Spleen (tissue), 11 donors: ENCODE measurements at regions not wholly inside any gene's neighbourhood (a gene's known extent, or its start where the extent isn't known, plus 50 kb on each side); places are given as distances from the start of the nearest gene placed in this dataset.

ENCODE experiments used
- DNase-seq: peaks from one replicate; pipeline ENCODE4 v3.0.0-alpha.2; 2020
- H3K27ac ChIP-seq, 8 donors: fragments of 200-600 bp; sonication (generic) in 7 of 8; 1 replicate in 4 of 8; 2 replicates in 4 of 8; pipeline versions ENCODE4 v1.5.0 to v1.8.0; 2016 to 2021; ENCODE audit warnings: inconsistent platforms in 4 of 8, mild to moderate bottlenecking in 4 of 8, moderate library complexity in 1 of 8
- H3K27me3 ChIP-seq, 7 donors: fragments of 200-600 bp; sonication (generic) in 6 of 7; replicated peaks in 1 of 7; 1 replicate in 4 of 7; 2 replicates in 3 of 7; pipeline versions ENCODE4 v1.5.0 to v1.8.0; 2016 to 2021; ENCODE audit warnings: inconsistent platforms in 3 of 7, mild to moderate bottlenecking in 1 of 7
- H3K36me3 ChIP-seq, 6 donors: fragments of 200-600 bp; sonication (generic) in 5 of 6; 1 replicate in 4 of 6; 2 replicates in 2 of 6; pipeline versions ENCODE4 v1.5.0 to v1.8.0; 2016 to 2021; ENCODE audit warnings: inconsistent platforms in 2 of 6
- H3K4me1 ChIP-seq, 6 donors: fragments of 200-600 bp; sonication (generic) in 5 of 6; 1 replicate in 3 of 6; 2 replicates in 3 of 6; pipeline versions ENCODE4 v1.5.0 to v1.8.0; 2016 to 2021; ENCODE audit warnings: inconsistent platforms in 3 of 6
- H3K4me3 ChIP-seq, 8 donors: fragments of 200-600 bp; sonication (generic) in 7 of 8; 1 replicate in 4 of 8; 2 replicates in 4 of 8; pipeline versions ENCODE4 v1.5.0 to v1.8.0; 2016 to 2021; ENCODE audit warnings: inconsistent platforms in 4 of 8, mild to moderate bottlenecking in 4 of 8, moderate library complexity in 2 of 8
- H3K9me3 ChIP-seq, 8 donors: fragments of 200-600 bp; sonication (generic) in 7 of 8; 1 replicate in 4 of 8; 2 replicates in 4 of 8; pipeline versions ENCODE4 v1.5.0 to v1.8.0; 2016 to 2021; ENCODE audit warnings: inconsistent platforms in 4 of 8
- CTCF ChIP-seq, 11 experiments: fragments of 200-600 bp in 7 of 11; fragments of 450-650 bp in 4 of 11; sonication (generic) in 4 of 11; IDR thresholded peaks in 8 of 11; conservative IDR thresholded peaks in 3 of 11; 1 replicate in 7 of 11; 2 replicates in 4 of 11; pipeline versions ENCODE4 v1.4.0 to v1.8.0; 2016 to 2021; ENCODE audit warnings: antibody characterized with exemption in 11 of 11, inconsistent platforms in 4 of 11, mild to moderate bottlenecking in 1 of 11
- POLR2A ChIP-seq, 3 donors: fragments of 450-650 bp; IDR thresholded peaks; one replicate each; pipeline ENCODE4 v1.5.1; 2017; ENCODE audit warnings: antibody characterized with exemption in 3 of 3, mild to moderate bottlenecking in 1 of 3
- POLR2AphosphoS5 ChIP-seq, 3 donors: sonication (generic); formaldehyde crosslinking; IDR thresholded peaks; one replicate each; pipeline ENCODE4 v1.5.1; 2017; ENCODE audit warnings: antibody characterized with exemption in 3 of 3
- WGBS, 5 donors: extraction: QIAGEN DNeasy Blood & Tissue Kit in 3 of 5; methylation state at CpG; one replicate each; pipeline versions ENCODE4 v1.1.5 to v1.1.7; 2013 to 2018; 5-methylcytosine and 5-hydroxymethylcytosine counted together
- intact Hi-C: fragments of 100-400 bp; cut with DNase I; formaldehyde crosslinking; loops from one replicate; pipeline ENCODE4 v1.15.0; 2023; ENCODE audit warnings: low total_unique reads
- donor health status: healthy with polysubstance abuse.
- donor health status: DM: no; HTN: no; CAD: no; lungs with moderate emphysema.
- donor health status: DM: no; HTN: no; CAD: no.
- donor health status: Bipolar disorder and iron deficiency.
- donor health status: healthy.
- donor health status: DM: no; HTN: no; CAD: no.
- donor health status: DM: yes; HTN: yes; CAD: no.

GRCh38 chr2:129724021-129724757 lies 255.3 kb upstream of the RAB6C start:
- TF ChIP-seq POLR2A (IDR thresholded peaks at IDR 0.05), result no peak
- no peak for TF ChIP-seq CTCF (IDR thresholded peaks at IDR 0.05 in 8 of 11, conservative IDR thresholded peaks at IDR 0.05 in 3 of 11)
- no peak for TF ChIP-seq POLR2AphosphoS5 (IDR thresholded peaks at IDR 0.05)
- intact Hi-C loops, result no loop called here
- DNase-seq, result no peak
- H3K27me3 ChIP-seq, result peaks cover 0 to 4% (median 0%) of the 10 kb centered on the region in 7 donors
- 72 to 90% (median 87%) methylated on average over 7 to 10 of the region's 10 CpGs for WGBS, 5 donors
- no peak overlapping the region for H3K4me3 ChIP-seq
- no peak overlapping the region for H3K27ac ChIP-seq
- H3K36me3 ChIP-seq, result no peaks in the 10 kb centered on the region
- no peaks in the 10 kb centered on the region for H3K4me1 ChIP-seq
- no peaks in the 10 kb centered on the region for H3K9me3 ChIP-seq

GRCh38 chr2:129726216-129726615 lies 253.2 kb upstream of the RAB6C start:
- H3K27ac ChIP-seq, result no peak overlapping the region
- peaks cover 0 to 4% (median 0%) of the 10 kb centered on the region in 7 donors for H3K27me3 ChIP-seq
- H3K9me3 ChIP-seq, result no peaks in the 10 kb centered on the region
- no peaks in the 10 kb centered on the region for H3K36me3 ChIP-seq
- WGBS, 5 donors, result 55 to 72% (median 66%) methylated on average over 5 of the region's 5 CpGs
- no peak overlapping the region for H3K4me3 ChIP-seq
- TF ChIP-seq POLR2AphosphoS5 (IDR thresholded peaks at IDR 0.05) (no peak), POLR2A (IDR thresholded peaks at IDR 0.05) (no peak), CTCF (IDR thresholded peaks at IDR 0.05 in 8 of 11, conservative IDR thresholded peaks at IDR 0.05 in 3 of 11) (no peak)
- intact Hi-C loops, result no loop called here
- H3K4me1 ChIP-seq, result no peaks in the 10 kb centered on the region
- no peak for DNase-seq

GRCh38 chr2:129727286-129727685 lies 252.2 kb upstream of the RAB6C start:
- TF ChIP-seq POLR2A (IDR thresholded peaks at IDR 0.05), result no peak
- no peak for TF ChIP-seq CTCF (IDR thresholded peaks at IDR 0.05 in 8 of 11, conservative IDR thresholded peaks at IDR 0.05 in 3 of 11)
- no peak for TF ChIP-seq POLR2AphosphoS5 (IDR thresholded peaks at IDR 0.05)
- Histone ChIP-seq H3K9me3 (no peaks in the 10 kb centered on the region), H3K27ac (no peak overlapping the region), H3K4me1 (no peaks in the 10 kb centered on the region), H3K27me3 (peaks cover 0 to under 1% (median 0%) of the 10 kb centered on the region in 7 donors), H3K4me3 (no peak overlapping the region), H3K36me3 (no peaks in the 10 kb centered on the region)
- DNase-seq, result no peak
- 81 to 94% (median 88%) methylated on average over 4 of the region's 4 CpGs for WGBS, 5 donors
- intact Hi-C loops, result no loop called here

- WGBS, 5 donors, result 75 to 90% (median 86%) methylated on average over 12 to 14 of the region's 14 CpGs
- intact Hi-C loops, result no loop called here
- Histone ChIP-seq H3K9me3 (no peaks in the 10 kb centered on the region), H3K4me3 (no peak overlapping the region), H3K27me3 (no peaks in the 10 kb centered on the region), H3K27ac (no peak overlapping the region), H3K36me3 (no peaks in the 10 kb centered on the region), H3K4me1 (no peaks in the 10 kb centered on the region)
- TF ChIP-seq POLR2AphosphoS5 (IDR thresholded peaks at IDR 0.05) (no peak), POLR2A (IDR thresholded peaks at IDR 0.05) (no peak), CTCF (IDR thresholded peaks at IDR 0.05 in 8 of 11, conservative IDR thresholded peaks at IDR 0.05 in 3 of 11) (no peak)
- DNase-seq, result no peak
Measured at GRCh38 chr2:129728035-129728972, 251.2 kb upstream of the RAB6C start.
